CD14-positive monocyte (primary cell): ENCODE measurements at regions not wholly inside any gene's neighbourhood (a gene's known extent, or its start where the extent isn't known, plus 50 kb on each side); places are given as distances from the start of the nearest gene placed in this dataset.

Source experiments
- DNase-seq, 3 donors: peaks; one replicate each; pipeline ENCODE4 v3.0.0-alpha.2; 2011 to 2022
- H2AFZ ChIP-seq: 2 replicates; pipeline ENCODE4 v1.6.0; 2012; ENCODE audit warnings: mild to moderate bottlenecking, low read depth, low read length, inconsistent platforms; ENCODE audit not compliant: insufficient read depth, poor library complexity, severe bottlenecking
- H3K27ac ChIP-seq, 2 donors: 1 replicate in 1 of 2; 2 replicates in 1 of 2; pipeline ENCODE4 v1.5.1; 2012 to 2013; ENCODE audit warnings: low read length in 2 of 2, control low read depth in 1 of 2, inconsistent platforms in 1 of 2, low read depth in 1 of 2, mild to moderate bottlenecking in 1 of 2
- H3K27me3 ChIP-seq, 2 donors: one replicate each; pipeline versions ENCODE4 v1.6.0 to v1.6.1; 2011 to 2013; ENCODE audit warnings: low read length in 2 of 2; ENCODE audit not compliant: control insufficient read depth in 2 of 2, insufficient read depth in 2 of 2
- H3K36me3 ChIP-seq, 2 donors: replicated peaks in 1 of 2; 1 replicate in 1 of 2; 2 replicates in 1 of 2; pipeline versions ENCODE4 v1.5.1 to v1.6.1; 2012 to 2013; ENCODE audit warnings: low read length in 2 of 2, control low read depth in 1 of 2, inconsistent platforms in 1 of 2, mild to moderate bottlenecking in 1 of 2; ENCODE audit not compliant: insufficient read depth in 2 of 2, control insufficient read depth in 1 of 2
- H3K4me1 ChIP-seq, 2 donors: 1 replicate in 1 of 2; 2 replicates in 1 of 2; pipeline versions ENCODE4 v1.5.1 to v1.6.1; 2012 to 2013; ENCODE audit warnings: low read length in 2 of 2, control low read depth in 1 of 2, inconsistent platforms in 1 of 2, mild to moderate bottlenecking in 1 of 2, moderate library complexity in 1 of 2; ENCODE audit not compliant: insufficient read depth in 2 of 2, control insufficient read depth in 1 of 2
- H3K4me2 ChIP-seq: replicated peaks from 2 replicates; pipeline ENCODE3; 2012; ENCODE audit warnings: low read length, moderate library complexity, mild to moderate bottlenecking; ENCODE audit not compliant: poor library complexity, severe bottlenecking; ENCODE audit errors: extremely low read depth
- H3K4me3 ChIP-seq, 3 experiments: fragments of 200-600 bp in 1 of 3; sonication (generic) in 1 of 3; replicated peaks in 1 of 3; 1 replicate in 2 of 3; 2 replicates in 1 of 3; pipeline ENCODE4 v1.5.1; 2011 to 2013; ENCODE audit warnings: low read length in 3 of 3, mild to moderate bottlenecking in 3 of 3, control low read depth in 2 of 3, low read depth in 2 of 3, inconsistent platforms in 1 of 3, moderate library complexity in 1 of 3
- H3K79me2 ChIP-seq: 2 replicates; pipeline ENCODE4 v1.6.0; 2012; ENCODE audit warnings: mild to moderate bottlenecking, control low read depth, inconsistent platforms, low read length, moderate library complexity; ENCODE audit not compliant: insufficient read depth
- H3K9ac ChIP-seq: 2 replicates; pipeline ENCODE4 v1.6.0; 2017; ENCODE audit warnings: low read length, mild to moderate bottlenecking; ENCODE audit not compliant: insufficient read depth, poor library complexity, severe bottlenecking
- H3K9me3 ChIP-seq, 2 donors: replicated peaks in 1 of 2; 1 replicate in 1 of 2; 2 replicates in 1 of 2; pipeline versions ENCODE4 v1.5.1 to v1.6.1; 2012 to 2013; ENCODE audit warnings: low read length in 2 of 2, control low read depth in 1 of 2; ENCODE audit not compliant: control insufficient read depth in 1 of 2, insufficient read depth in 1 of 2
- H4K20me1 ChIP-seq: 2 replicates; pipeline ENCODE4 v1.6.0; 2012; ENCODE audit warnings: mild to moderate bottlenecking, low read length, control low read depth, moderate library complexity; ENCODE audit not compliant: insufficient read depth
- H3K27ac Mint-ChIP-seq, 7 donors: one replicate each; pipeline ENCODE4 v1.8.0; 2020; ENCODE audit warnings: mild to moderate bottlenecking in 7 of 7, mixed read lengths in 7 of 7, moderate library complexity in 6 of 7, inconsistent platforms in 2 of 7
- H3K27me3 Mint-ChIP-seq, 3 donors: one replicate each; pipeline ENCODE4 v1.8.0; 2021 to 2022; ENCODE audit warnings: low read depth in 3 of 3, mild to moderate bottlenecking in 3 of 3, mixed read lengths in 3 of 3, moderate library complexity in 3 of 3, inconsistent platforms in 1 of 3
- H3K36me3 Mint-ChIP-seq, 2 donors: one replicate each; pipeline ENCODE4 v1.8.0; 2020; ENCODE audit warnings: mixed read lengths in 2 of 2, inconsistent platforms in 1 of 2, mild to moderate bottlenecking in 1 of 2
- H3K4me1 Mint-ChIP-seq: one replicate; pipeline ENCODE4 v1.8.0; 2020; ENCODE audit warnings: mild to moderate bottlenecking, mixed read lengths
- H3K4me3 Mint-ChIP-seq, 2 donors: one replicate each; pipeline ENCODE4 v1.8.0; 2020; ENCODE audit warnings: mild to moderate bottlenecking in 2 of 2, mixed read lengths in 2 of 2, moderate library complexity in 1 of 2
- H3K9me3 Mint-ChIP-seq, 7 donors: one replicate each; pipeline ENCODE4 v1.8.0; 2020 to 2022; ENCODE audit warnings: mixed read lengths in 7 of 7, mild to moderate bottlenecking in 6 of 7, moderate library complexity in 6 of 7, inconsistent platforms in 2 of 7
- CTCF ChIP-seq: fragments of 200-600 bp; IDR thresholded peaks from one replicate; pipeline ENCODE4 v1.8.0; 2022; ENCODE audit warnings: antibody characterized with exemption, mild to moderate bottlenecking
- WGBS: methylation state at CpG from one replicate; pipeline ENCODE4 v1.1.5; 2013; ENCODE audit warnings: missing lambda C conversion rate; ENCODE audit not compliant: insufficient coverage; 5-methylcytosine and 5-hydroxymethylcytosine counted together
- intact Hi-C, 2 donors: fragments of 100-400 bp; cut with micrococcal nuclease; formaldehyde crosslinking; loops; one replicate each; pipeline versions ENCODE4 v1.15.0 to v1.15.1; 2023

GRCh38 chr4:153141238-153141637 is 63.0 kb upstream of the TRIM2 start:
- no peak for TF ChIP-seq CTCF
- Histone ChIP-seq H3K79me2 (no peaks in the 10 kb centered on the region), H3K4me1 (peaks cover 20 to 23% of the 10 kb centered on the region in 2 donors), H3K36me3 (no peaks in the 10 kb centered on the region), H3K27me3 (no peaks in the 10 kb centered on the region), H3K27ac (no peak overlapping the region), H4K20me1 (no peaks in the 10 kb centered on the region), H3K4me3 (no peak overlapping the region), H2AFZ (no peak overlapping the region), H3K4me2 (no peak overlapping the region), H3K9me3 (no peaks in the 10 kb centered on the region), H3K9ac (no peak overlapping the region)
- Mint-ChIP-seq H3K27me3 (peaks cover 0 to 6% (median 4%) of the 10 kb centered on the region in 3 donors), H3K36me3 (no peaks in the 10 kb centered on the region), H3K27ac (no peak overlapping the region), H3K4me1 (peaks cover 28% of the 10 kb centered on the region), H3K4me3 (no peak overlapping the region), H3K9me3 (no peaks in the 10 kb centered on the region)
- intact Hi-C loops = no loop called here
- DNase-seq = no peak
- no CpG with 5 or more reads among the region's 1 CpG for WGBS

DNA sequence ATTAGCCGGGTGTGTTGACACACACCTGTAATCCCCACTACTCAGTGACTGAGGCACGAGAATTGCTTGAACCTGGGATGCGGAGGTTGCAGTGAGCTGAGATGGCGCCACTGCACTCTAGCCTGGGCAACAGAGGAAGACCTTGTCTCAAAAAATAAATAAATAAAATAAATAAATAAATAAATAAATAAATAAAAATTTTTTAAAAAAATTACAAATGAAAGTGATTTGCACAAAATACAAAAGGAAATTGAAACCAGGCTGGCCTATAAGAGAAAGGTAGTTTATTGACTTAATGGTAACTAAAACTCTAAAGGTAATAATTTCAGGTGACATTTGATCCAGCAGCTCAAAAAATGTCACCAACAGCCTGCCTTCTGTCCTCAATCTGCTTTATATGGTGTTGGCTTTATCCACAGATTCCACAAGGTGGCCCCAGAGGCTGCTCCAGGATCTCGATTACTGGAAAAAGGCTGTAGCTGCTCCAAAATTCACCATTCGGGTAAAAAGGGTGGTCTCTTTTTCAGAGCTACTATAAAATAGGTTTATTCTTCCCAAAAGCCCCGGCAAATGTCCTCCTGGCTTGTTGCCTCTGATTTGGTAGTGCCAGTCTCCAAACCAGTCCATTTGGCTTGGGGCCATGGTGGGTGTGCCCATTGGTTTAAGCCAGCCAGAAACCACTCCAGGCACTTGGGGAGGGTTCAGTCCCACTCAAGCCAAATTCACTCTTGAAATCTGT is 61.4 kb upstream of the TRIM2 start:
- Mint-ChIP-seq H3K27me3 (peaks cover 0 to 8% (median 3%) of the 10 kb centered on the region in 3 donors), H3K36me3 (no peaks in the 10 kb centered on the region), H3K4me1 (peaks cover 28% of the 10 kb centered on the region), H3K4me3 (no peak overlapping the region), H3K9me3 (no peaks in the 10 kb centered on the region), H3K27ac (no peak overlapping the region)
- Histone ChIP-seq H3K9me3 (no peaks in the 10 kb centered on the region), H3K79me2 (no peaks in the 10 kb centered on the region), H3K4me2 (no peak overlapping the region), H4K20me1 (no peaks in the 10 kb centered on the region), H3K4me1 (peaks cover 20 to 22% of the 10 kb centered on the region in 2 donors), H3K36me3 (no peaks in the 10 kb centered on the region), H3K27me3 (no peaks in the 10 kb centered on the region), H3K9ac (no peak overlapping the region), H3K27ac (no peak overlapping the region), H3K4me3 (no peak overlapping the region), H2AFZ (no peak overlapping the region)
- 20% methylated on average over 1 of the region's 7 CpGs for WGBS
- TF ChIP-seq CTCF = peak; percentile 87
- intact Hi-C loops = no loop called here
- peak; percentile 32 to 58 (median 58) for DNase-seq
